GM08714 (cell line): ENCODE measurements at regions not wholly inside any gene's neighbourhood (a gene's known extent, or its start where the extent isn't known, plus 50 kb on each side); places are given as distances from the start of the nearest gene placed in this dataset.

ENCODE experiments used
- H3K4me3 ChIP-seq: fragments of 200-500 bp; sonication (Bioruptor generic); 2 replicates; pipeline ENCODE4 v1.5.1; 2014; ENCODE audit warnings: mild to moderate bottlenecking, low read length, inconsistent platforms
- ZNF274 ChIP-seq: IDR thresholded peaks from 2 replicates; pipeline ENCODE4 v1.6.1; 2012; ENCODE audit warnings: mild to moderate bottlenecking, low read depth, low read length

DNA sequence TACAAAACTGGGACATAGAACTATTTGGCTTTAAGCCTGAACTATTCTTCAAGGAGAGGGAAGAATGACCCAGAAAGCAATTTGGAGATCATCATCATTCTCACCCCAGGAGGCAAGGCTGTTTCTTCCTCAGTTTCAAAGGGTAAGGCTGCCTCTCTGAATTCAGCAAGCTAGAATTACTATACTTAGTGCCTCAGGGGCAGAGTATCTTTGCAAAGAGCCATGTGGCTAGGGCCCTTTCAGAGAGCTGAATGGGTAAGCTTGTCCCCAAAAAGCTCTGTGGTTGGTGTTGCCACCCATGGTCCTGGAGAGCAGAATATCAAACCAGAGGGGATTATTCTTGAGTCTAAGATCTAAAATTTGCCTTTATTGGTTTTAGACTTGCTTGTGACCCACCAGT lies 720.3 kb upstream of the ARPP21 start:
- no peak overlapping the region for H3K4me3 ChIP-seq
- TF ChIP-seq ZNF274 = no peak

DNA sequence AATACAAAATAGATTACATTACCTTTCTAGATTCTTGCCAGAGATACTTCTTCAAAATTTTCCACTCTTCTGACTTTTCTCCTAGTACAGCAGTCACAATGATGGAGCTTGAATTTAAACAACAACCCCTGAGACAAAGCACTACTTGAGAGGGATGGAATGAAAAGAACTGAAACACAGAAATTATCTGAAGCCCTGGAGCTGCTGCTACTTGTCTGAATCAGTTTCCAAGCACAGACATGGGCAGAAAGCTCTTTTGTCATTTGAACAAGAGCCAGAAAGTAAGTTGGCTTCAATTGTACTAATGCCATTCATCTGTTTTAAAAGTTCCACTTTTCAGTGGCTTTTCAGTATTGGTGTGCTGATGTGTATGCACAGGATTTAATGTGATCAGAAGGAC lies 718.5 kb upstream of the ARPP21 start:
- TF ChIP-seq ZNF274 = no peak

DNA sequence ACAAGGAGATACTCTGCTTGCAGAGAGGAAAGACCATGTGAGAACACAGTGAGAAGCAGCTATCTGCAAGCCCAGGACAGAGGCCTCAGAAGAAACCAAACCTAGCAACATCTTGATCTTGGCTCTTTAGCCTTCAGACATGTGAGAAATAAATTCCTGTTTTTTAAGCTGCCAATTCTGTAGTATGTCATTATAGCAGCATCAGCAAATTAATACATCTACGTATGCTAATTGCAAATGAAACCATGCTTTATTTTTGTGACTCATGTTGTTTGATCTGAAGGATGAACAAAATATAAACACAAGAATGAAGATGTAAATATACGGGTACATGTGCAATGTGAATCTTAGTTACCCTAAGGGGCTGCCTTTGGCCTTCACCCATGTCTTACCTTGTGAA lies 714.4 kb upstream of the ARPP21 start:
- no peak overlapping the region for H3K4me3 ChIP-seq
- no peak for TF ChIP-seq ZNF274

More for the DNA sequence above, 718.5 kb upstream of the ARPP21 start:
- no peak overlapping the region for H3K4me3 ChIP-seq

DNA sequence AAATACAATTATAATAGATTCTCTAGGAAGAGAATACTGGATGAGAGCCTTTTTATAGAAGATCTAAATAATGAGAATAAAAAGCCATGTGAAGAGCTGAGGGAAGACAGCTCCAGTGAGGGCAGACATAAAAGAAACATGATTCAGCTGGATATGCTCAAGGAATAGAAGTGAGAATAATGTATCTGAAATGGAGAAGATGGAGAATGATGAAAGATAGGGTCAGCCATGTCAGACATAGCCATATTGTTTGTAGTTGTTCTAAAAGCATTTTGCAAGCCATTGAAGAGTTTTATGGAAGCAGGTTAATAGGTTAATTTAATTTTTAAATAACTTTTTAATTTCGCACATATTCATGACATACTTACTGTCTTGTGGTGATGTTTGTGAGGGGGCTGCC lies 713.5 kb upstream of the ARPP21 start:
- H3K4me3 ChIP-seq = no peak overlapping the region

DNA sequence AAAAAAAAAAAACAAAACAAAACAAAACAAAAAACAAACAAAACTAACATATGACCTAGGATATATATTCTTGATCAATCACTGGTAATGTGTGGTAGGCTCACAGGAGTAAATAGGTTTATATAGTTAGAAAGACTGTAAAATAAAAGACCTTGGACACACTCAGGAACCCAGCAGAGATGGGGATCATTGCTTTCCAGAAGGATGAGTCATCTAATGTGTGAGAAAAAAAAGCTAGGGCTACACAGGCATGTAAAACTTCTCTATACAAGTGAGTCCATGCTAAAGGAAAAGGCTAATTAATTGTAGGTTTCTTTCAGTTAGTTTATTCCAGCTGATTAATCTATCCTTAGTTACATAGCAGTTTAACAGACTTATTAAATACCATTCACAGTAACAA lies 710.3 kb upstream of the ARPP21 start:
- no peak overlapping the region for H3K4me3 ChIP-seq
- no peak for TF ChIP-seq ZNF274

More for the DNA sequence above, 713.5 kb upstream of the ARPP21 start:
- no peak for TF ChIP-seq ZNF274

DNA sequence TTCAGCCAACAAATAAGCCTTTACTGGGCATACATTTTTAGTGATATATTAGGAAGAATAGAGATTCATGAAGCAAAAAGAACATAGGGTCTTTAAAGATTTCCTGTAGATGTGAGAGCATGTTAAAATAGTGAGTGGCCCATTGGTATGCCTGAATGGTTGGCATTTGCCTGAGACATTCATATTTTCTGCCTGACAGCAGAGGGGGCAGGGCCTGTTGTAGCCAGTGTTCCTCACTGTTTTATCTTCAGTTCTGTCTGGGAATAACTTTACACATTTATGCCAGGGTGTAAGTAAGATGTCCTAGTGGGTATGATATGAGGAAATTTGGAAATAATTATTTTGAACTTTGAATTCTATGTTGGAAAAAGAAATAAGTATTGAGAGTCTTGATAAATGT lies 704.7 kb upstream of the ARPP21 start:
- no peak overlapping the region for H3K4me3 ChIP-seq
- TF ChIP-seq ZNF274 = no peak

DNA sequence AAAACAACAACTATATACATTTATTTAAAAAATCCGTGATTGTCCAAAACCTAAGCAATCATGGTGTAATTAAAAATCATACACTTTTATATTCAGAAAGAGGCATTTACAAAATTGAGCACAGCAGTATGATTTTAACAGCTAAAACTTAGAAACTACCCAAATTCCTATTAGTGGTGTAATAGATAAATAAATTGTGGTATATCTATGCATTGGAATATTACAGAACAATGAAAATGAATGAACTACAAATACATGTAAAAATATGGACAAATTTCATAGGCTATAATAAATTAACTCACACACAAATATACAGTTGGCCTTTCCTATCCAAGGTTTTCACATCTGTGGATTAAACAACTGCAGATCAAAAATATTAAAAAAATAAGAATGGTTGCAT lies 700.5 kb upstream of the ARPP21 start:
- no peak overlapping the region for H3K4me3 ChIP-seq
- no peak for TF ChIP-seq ZNF274

DNA sequence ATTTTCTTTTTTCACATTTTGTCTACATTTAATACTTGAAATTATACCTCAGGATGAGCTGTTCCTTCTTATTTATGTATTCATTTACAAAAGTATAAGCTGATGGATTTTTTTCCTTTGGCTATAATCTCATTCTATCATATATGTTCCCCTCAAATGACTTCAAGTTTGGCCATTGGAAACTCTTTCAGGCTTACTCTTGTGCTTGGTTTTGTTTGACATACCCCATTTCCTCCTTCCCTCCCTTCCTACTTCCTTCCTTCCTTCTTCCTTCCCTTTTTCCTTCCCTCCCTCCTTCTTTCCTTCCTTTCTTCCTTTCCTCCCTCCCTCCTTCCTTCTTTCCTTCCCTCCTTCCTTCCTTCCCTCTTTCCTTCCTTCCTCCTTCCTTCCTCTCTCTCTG lies 697.1 kb upstream of the ARPP21 start:
- no peak for TF ChIP-seq ZNF274
- H3K4me3 ChIP-seq = no peak overlapping the region

DNA sequence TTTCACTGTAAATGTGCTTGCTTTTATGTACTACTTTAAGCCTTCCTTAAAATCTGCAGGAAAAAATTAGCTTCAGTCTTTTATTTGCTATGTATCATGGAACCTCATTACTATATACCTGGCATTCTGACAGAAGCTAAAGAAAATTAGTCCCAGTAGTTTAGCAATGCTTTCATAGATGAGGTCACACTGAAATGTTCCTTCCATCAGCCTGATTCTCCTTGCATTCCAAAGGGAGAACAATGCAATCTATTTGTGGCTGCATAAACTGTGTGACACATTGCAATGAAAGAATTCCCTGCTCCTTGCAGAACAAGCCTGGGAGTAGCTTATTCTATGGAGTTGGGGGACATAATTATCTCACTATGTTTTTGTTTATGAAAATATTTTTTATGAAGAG lies 691.5 kb upstream of the ARPP21 start:
- TF ChIP-seq ZNF274 = no peak
- no peak overlapping the region for H3K4me3 ChIP-seq

DNA sequence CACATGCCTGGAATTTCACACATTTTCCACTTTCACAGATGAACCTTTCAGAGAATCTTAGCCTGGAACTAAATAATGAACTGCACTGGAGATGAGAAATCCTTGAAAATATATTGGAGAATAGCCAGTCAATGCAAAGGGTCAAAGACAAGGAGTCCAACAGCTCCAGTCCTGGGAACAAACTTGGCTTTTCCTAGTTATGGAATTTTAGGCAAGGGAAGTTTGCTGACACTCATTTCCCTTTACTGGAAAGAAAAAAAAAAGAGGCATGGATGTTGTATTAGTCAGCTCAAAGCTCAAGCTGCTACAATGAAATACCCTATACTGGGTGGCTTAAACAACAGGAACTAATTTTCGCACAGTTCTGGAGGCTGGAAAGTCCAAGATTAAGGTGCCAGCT lies 690.8 kb upstream of the ARPP21 start:
- no peak overlapping the region for H3K4me3 ChIP-seq
- no peak for TF ChIP-seq ZNF274

DNA sequence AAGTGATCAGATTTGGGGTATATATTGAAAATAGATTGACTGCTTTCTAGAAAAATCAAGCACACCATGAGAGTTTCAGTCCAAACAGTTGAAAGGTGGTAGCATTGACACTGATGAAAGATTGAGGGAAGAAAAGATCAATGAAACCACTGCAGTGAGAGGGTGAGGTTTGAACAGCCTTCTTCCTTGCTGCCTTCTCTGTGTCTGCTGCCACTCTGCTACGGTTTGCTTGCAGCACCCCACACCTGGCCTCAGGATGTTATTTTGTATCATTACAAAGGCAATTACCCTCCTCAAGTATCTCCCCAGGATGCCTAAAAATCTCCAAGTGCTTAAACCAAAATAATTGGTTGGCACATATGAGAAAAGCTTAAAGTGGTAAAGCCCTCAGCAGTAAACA lies 683.6 kb upstream of the ARPP21 start:
- no peak overlapping the region for H3K4me3 ChIP-seq

DNA sequence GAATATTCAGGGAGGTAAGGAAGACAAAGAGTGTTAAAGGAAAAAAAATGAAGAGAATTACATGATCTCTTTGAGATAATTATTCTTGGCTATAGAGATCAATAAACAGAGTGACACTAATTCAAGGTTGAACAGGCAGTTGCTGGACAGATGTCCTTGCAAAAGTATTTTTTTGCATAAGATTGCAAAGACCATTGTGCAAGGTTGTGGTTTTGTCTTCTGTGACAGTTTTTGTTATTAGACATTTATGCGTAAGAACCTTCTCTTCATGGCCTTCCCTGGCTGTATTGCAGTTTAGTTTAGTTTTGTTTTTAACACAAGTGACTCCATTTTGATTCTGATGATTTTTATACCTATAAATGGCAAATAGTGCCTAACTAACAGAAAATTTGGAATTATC lies 682.8 kb upstream of the ARPP21 start:
- no peak for TF ChIP-seq ZNF274
- no peak overlapping the region for H3K4me3 ChIP-seq

More for the DNA sequence above, 683.6 kb upstream of the ARPP21 start:
- no peak for TF ChIP-seq ZNF274

DNA sequence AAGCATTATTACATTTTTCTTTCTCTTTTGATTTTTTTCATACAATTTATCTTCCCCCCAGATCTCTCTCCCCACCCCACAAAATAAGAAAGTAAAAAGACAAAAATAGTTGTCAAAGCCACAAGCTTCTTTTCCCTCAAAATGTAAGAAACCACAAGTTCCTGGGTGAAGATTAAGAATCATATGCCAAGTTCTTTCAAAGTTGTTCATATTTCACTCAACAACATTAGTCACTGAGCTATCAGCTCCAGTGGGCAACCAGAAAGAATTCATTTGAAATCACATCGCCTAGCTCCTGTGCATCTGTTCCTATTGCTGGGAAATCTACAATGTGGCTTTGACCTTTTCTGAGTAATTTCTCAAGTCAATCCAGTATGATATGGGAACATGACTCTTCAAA lies 681.6 kb upstream of the ARPP21 start:
- TF ChIP-seq ZNF274 = no peak
- no peak overlapping the region for H3K4me3 ChIP-seq

DNA sequence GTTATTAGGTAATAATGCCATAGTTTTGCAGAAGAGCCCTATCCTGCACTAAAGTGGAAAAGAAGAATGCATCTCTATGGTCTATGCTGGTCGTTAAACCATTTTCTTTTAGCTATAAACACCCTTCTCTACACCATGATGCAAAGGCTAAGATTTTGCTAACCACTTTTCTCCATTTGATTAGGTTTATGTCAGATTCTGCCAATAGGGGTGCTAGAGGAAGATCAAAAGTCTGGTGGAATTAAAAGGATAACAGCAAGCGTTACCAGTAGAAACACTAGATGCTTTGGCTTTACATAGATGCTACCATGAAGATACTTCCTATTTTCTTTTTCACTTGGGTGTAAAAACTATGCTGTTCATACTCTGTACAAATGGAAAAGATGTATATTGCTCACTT lies 669.8 kb upstream of the ARPP21 start:
- H3K4me3 ChIP-seq = no peak overlapping the region
- no peak for TF ChIP-seq ZNF274

DNA sequence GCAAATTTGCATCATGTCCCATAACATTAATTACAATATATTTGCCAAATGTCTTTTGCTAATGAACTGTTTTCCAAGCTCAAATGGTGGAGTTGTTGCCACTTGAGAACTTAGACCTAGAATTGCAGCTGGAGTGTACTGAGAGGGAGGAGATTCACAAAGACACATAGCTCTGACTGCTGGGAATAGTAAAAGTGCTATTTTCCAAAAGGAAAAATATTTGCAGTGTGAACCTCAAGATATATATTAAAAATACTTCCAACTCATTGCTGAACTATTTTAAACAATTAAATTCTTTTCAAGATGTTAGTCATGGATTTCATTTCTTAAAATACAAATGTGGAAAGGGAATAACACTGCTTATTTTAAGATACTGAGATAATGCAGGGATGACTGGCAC lies 666.8 kb upstream of the ARPP21 start:
- H3K4me3 ChIP-seq = no peak overlapping the region
- TF ChIP-seq ZNF274 = no peak

DNA sequence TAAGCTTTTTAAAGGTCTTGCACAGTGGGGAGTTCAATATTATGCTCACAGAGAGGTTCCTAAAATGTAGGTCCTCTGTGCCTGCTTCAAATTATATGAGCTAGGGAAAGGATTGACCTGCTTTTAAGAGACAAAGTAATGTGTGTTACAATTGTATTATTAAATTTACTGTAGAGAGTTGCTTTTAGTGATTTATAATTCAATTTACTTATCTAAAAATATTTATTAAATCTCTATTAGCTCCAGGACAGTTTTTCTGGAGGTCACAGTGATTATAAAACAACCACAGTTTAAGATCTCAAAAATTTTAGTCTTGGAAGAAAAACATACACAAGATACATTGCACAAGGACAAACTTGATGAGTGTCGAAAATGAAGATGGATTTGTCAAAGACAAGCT lies 665.7 kb upstream of the ARPP21 start:
- no peak for TF ChIP-seq ZNF274
- no peak overlapping the region for H3K4me3 ChIP-seq

DNA sequence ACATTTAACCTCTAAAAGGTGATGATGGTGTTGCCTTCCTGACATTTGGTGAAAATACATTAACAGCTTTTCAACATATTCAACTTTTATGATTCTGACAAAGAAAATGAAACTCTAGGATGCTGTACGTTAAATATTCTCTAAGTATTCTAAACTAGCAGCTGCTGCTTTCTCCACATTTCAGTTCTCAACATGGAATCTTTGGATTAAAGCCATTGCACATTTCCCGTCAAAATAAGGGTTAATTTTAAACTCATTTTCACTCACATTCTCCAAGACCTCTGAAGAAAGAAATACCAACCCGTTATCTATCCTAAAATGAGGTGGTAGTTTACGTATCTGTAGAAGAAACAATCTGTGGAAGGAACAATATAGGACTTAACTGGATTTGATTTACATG lies 655.7 kb upstream of the ARPP21 start:
- TF ChIP-seq ZNF274 = no peak

More for the DNA sequence above, 655.7 kb upstream of the ARPP21 start:
- no peak overlapping the region for H3K4me3 ChIP-seq
